Hematopoietic multipotent progenitor cell treated with erythropoietin and hydrocortisone succinate and interleukin-3 and kit ligand, for 4 days (in vitro differentiated cells): ENCODE measurements at regions not wholly inside any gene's neighbourhood (a gene's known extent, or its start where the extent isn't known, plus 50 kb on each side); places are given as distances from the start of the nearest gene placed in this dataset.
"Not testable (repeated sequence)": the region's sequence is repeated elsewhere in the genome, so short reads cannot be mapped to it uniquely, and the experiment has no call there.

Experiments used
- DNase-seq: peaks from one replicate; pipeline ENCODE4 v3.0.0-alpha.2; 2015

DNA sequence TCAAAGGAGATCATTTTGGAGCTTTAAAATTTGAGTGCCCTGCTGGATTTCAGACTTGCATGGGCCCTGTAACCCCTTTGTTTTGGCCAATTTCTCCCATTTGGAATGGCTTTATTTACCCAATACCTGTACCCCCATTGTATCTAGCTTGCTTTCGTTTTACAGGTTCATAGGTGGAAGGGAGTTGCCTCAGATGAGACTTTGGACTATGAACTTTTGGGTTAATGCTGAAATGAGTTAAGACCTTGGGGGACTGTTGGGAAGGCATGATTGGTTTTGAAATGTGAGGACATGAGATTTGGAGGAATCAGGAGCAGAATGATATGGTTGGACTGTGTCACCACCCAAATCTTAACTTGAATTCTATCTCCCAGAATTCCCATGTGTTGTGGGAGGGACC is 250.6 kb downstream of the MFSD1 start:
- not testable (repeated sequence) for DNase-seq

DNA sequence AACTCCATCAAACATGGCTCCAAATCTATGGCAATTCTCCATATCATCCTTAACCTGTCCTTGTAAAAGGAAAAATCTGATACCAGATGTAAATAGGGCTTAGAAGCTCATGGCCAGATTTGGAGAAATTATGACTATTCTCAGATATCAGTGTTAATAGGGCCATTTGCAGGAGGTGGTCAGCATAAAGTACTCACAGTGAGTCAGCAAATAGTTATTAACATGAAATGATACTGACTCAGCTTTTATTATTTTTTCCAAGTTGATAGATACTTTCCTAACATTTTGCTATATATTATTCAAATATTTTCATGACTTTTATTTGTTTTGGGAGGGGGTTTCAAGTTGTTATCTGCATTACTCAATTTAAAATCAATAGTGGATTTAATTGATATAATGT is 255.8 kb downstream of the MFSD1 start:
- no peak for DNase-seq

GRCh38 chr3:159058859-159059258 is 257.0 kb downstream of the MFSD1 start:
- DNase-seq = no peak

DNA sequence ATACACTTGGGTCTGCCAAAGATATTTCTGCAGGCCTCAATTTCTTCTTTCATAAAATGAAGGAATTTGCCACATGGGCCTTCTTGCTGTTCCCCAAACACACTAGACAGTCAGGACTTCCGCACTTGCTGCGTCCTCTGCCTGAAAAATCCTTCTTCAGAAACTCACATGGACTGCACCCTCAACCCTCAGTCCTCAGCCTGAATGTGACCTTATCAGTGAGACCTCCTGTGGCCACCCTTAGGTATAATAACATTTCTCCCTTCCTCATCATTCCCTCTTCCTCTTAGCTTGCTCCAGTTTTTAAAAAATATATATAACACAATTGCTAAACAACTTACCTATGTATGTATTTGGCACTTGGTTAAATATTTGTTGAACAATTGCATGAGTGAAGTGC is 257.5 kb downstream of the MFSD1 start:
- no peak for DNase-seq

DNA sequence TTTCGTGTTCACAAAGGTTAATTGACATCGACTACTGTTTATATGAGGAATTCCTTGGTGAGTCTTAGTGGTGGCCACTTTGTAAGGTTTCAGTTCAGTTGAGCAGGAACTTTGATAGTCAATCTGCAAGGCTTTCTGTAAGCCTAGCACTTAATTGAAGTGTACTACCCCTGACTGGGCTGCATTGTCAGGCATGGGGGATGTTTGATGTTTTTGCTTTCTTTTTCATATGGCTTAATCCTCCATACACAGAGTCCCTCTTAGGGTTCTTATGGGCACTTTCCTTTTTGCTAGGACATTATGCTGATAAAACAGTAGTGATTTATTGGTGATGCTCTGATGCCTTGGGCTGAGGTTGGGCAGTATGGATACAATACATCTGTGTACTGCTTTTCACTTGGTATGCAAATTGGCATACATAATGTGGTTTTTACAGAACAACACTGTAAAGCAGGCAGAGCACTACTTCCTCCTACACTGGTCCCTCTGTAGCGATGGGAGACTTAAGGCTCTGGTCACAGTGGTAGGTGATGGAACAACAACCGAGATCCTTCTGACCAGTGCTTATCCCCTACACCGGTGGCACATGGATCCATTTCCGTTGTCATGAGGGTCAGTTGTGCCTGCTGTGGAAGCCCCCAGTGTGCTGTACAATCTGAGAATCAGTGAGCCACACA is 261.0 kb downstream of the MFSD1 start:
- DNase-seq = no peak

DNA sequence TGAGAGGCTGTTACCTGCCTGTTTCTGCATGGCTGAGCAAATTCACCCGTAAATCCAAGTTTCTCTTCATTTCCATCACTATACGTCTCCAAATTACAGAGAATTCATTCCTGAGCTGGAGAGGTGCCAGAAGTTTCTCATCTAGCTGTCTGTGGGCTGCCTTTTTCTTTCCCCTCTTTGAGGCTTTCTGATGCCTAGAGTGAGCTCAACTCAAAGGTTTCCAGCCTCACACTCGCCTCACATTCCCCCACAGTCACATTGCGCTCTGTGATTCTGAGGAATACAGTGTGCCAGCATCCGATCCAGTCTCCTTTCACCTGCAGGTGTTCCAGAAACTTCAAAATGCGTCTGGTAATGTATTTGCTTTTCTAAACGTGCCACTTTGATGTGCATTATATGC is 267.2 kb downstream of the MFSD1 start, which contains the start of gene IQCJ:
IQCJ (plus strand) TSS at position 229 of the 400 bp plus-strand sequence.
- DNase-seq = no peak

- DNase-seq = no peak
These were observed 268.1 kb downstream of the MFSD1 start for GRCh38 chr3:159069866-159070425.

DNA sequence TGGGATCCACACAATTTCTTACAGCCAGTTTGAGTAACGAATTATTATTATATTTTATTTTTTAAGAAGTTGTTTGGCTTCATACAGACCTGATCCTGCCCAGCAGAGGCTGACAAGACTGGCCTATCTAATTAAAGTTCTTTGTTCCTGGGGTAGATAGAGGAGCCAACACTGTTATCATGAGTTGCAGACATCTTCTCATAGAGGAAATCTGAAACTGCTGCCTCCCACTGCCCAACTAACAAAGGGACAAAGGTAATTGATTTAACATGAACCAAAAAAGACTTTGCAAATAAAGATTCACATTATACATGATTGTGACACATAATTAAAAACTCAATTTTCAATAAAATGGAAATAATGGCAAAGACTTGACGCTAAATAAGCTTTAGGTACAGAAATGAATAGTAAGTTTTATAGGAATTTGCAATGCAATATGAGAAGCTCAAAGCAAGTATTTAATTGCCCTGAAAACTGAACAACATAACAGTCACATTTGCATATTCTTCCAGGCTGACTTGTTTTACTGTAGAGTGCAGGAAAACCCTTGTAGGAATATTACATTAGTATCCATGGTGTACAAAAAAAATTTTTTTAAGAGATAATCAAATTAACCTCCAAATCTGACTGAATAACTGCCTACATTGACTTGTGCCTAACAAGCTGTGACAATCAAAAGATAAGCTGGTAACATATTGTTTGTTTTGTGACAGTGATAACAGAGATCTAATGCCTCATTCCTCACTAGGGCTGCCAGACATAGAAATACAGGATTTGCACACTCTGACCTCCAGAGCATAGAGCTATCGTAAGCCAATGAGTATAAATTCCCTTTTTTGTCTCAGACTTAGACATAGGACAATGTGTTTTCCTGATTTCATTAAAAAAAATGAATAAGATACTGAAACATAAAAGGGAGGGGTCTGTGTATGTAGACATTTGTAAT is 273.2 kb downstream of the MFSD1 start:
- no peak for DNase-seq

DNA sequence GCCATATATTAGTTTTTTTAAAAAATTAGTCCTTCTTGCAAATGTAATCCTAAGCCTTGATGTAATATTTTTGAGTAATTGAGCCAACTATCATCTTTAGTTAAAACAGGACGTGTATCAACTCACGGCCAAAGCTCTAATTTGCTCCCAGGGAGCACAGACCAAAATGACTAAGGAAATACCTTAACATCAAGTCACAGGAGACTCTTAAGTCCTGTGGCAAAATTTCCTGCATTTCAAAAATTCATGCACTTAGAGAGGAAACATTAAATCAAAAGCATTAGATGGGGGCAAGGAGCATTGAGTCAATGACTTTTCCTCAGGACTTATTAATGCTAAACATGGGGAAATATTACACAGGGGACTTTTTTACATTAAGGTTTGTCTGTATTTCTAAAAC is 276.0 kb downstream of the MFSD1 start:
- DNase-seq = no peak

DNA sequence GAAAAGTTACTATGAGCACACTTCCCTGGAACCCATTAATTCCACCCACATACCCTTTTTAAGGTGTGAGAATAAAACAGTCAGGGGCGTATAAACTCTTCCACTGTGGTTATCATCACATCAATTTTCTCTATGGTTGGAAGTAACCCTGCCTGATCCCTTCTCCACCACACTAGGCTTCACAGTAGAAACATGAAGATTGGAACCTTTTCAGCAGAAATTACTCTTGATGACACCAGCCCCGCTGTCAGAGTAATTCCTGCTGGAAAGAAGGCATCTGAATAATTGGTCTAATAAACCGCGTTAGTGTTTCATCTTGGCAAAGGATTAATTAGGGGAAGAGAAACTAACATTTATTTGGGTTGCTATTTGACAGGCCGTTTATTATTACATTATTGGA is 278.4 kb downstream of the MFSD1 start:
- DNase-seq = no peak

- DNase-seq = no peak
These were observed 279.0 kb downstream of the MFSD1 start for GRCh38 chr3:159080821-159081220.

DNA sequence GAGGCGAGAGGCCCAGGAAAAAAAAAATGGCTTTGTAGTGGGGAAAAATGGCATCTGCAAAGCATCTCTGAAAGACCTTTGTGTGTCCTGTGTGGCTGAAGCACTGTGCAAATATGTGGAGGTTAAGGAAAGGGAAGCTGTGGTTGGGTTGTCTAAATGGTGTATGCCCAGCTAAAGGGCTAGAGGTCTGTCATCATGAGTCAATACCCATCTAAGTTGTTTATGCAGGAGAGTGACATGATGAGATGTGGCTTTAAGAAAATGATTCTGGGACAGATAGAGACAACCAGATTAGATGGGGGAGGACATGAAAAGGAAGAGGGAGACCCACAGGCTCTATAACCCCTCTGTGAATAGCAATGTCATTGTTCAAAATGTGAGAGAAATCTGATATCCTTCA is 280.7 kb downstream of the MFSD1 start:
- DNase-seq = no peak

DNA sequence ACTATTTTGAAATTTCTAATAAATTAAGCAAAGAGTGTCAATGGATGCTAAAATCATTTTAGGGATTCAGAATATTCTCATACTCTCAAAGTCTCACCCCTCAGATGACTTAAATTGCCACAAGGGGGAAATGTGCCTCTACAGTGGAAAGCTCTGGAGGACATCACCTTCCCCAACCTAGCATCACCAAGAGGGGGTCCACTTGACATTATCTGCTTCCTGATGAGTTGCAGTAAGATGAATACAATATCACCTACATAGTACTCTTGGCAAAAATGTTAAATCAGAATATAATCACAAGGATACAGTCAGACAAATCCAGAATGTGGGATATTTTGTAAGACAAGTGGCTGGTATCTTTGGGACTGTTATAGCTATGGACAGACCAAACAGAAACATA is 290.1 kb downstream of the MFSD1 start:
- DNase-seq = no peak

DNA sequence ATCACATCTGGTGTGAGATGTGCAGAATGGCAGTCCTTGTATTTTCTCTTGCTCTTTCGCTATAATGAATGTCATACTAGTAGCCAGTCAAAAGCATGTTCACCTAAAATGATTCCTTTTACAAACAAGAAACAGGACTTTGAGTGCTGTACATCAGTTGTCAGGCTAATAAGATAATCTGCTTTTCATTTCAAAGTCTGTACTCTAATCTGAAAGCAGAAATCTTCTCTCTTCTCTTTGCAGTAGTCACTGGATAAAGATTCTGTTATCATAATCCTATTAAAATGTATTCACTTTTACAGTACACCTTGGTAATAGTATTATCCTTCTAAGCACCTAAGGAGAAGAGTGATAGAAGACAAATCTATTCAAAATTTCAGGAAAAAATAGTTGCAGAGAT is 300.1 kb downstream of the MFSD1 start:
- DNase-seq = no peak

DNA sequence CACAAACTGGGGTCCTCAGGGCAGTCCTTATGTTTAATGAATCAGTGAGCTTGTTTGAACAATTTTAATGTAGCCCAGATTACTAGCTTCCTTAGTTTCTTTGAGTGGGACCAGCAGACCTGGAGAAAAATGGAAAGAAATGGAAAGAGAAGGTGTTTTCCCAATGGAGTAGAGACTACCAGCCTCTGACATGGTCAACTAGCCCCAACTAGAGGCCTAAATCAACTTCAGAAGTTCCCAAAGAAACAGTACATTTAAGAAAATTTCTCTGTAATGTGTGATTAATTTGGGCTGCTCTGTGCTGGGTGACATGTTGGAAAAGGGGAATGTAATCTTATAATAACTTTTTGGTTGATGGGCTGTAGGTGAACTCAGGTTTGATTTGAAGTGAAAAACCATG is 310.9 kb downstream of the MFSD1 start:
- no peak for DNase-seq

DNA sequence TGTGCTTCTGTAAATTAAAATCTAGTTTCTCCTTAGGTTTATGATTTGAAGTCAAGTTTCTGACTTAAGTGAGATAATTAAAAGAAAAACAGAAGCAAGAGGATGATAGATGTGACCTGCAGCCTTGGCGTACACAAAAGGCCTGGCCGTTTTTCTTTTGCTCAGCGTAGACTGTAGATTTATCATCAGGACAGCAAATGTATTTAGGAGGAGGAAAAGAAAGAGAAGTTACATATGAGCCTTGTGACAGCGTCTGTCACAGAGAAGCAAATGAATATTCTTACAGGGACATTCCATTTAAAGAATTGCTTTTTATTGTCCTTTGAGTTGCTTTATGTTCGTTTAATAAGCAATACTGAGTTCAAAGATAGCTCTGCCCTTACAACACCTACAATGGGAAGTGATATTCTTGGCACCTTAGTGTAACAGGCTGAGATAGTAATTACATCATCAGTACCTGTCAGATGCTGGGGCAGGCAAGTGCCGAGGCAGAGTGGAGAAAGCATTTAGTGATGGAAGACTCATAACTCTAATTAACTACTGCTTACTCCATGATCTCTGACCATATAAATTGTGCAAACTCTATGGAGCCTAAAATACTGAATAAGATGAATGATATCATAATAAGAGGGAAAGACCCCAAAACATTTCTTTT is 311.5 kb downstream of the MFSD1 start:
- DNase-seq = no peak

DNA sequence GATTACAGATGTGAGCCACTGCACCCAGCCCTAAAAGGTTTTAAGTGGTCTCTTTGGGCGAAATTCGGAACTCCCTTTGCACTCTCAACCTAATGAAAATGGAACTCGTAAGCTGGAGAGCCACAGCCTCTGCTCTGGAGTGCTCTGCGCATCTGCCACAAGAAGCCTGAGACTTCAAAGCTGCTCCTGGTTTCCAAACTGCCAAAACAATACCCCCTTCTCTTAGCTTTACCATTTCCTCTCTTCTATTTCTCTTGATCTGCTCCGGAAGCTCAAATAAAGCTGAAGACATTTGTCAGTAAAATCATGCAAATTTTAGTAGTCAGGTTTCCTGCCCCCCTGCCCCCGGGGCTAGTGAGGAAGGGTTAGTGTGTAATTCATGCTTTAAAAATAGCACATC is 312.7 kb downstream of the MFSD1 start:
- DNase-seq = no peak

- DNase-seq = no peak
These were observed 322.0 kb downstream of the MFSD1 start for GRCh38 chr3:159123877-159124276.

DNA sequence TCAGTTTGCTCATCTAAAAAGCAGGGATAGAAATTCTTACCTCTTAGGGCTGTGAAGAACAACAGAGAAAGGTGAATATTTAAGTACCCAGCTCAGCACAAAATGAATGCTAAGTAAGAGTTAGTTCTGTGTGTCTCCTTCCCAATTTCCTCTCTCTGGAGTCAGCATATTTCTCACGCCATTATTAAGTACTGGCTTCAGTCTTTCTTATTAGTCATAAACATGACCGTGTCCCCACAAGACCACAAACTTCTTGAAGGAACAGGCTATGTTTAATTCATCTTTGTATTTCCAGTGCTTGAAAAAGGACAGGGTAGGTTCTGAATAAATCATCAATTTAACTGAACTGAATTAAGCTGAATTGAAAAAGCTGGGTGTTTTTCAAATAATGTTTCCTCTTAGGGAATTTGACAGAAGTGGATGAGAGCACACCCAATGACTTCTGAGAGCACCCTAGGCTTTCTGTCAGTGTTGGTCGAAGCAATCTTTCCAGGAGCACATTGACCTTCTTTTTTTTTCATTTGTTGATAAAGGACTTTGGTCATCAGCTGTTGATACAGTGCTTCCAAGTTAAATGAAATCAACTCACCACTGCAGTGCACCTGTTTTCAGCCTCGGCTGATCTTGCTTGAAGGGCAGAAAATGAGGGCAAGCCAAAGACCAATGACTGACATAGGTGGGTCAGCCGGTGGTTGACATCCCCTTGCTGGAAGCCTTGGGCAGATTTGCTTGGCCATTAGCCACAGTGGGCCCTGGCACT is 324.6 kb downstream of the MFSD1 start:
- no peak for DNase-seq

DNA sequence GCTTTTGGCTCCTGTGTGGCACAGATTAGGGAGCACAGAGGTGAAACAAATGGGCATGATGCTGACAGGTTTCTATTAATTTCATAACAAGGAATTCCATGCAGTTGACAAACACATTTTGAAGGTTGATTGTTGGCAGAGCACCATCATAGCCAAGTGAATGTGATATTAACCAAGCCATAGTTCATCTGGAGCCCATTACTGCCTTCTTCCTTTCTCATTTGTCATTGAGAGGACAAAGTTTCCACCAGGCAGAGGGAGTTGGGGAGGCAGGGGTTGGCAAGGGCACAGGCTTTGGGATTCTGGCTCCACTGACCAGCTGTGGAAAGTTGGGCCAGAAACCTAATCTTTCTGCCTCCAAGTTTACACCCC is 325.2 kb downstream of the MFSD1 start:
- DNase-seq = no peak

GRCh38 chr3:159128628-159129027 is 326.8 kb downstream of the MFSD1 start:
- peak; percentile 18 for DNase-seq

GRCh38 chr3:159130108-159130507 is 328.3 kb downstream of the MFSD1 start:
- DNase-seq = peak; percentile 2

DNA sequence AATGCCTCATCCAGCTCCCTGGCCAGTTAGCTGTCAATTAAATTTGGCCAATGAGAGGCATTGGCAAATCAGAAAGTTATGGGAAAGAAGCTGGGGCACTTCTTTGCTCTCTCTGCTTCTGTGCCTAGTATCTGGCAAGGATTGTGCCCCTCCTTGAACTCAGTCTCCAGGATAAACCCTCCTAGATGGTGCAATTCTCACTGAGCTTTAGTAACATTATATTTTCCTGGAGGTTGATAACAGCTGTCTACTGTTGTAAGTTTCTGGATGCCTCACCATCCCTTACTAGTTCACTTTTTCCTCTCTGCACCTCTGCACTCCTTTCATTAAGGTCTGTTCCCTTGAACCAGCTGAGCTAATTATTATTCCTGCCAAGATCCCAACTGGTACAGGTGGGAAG is 329.5 kb downstream of the MFSD1 start:
- no peak for DNase-seq
